GM23338 (cell line): ENCODE measurements at regions not wholly inside any gene's neighbourhood (a gene's known extent, or its start where the extent isn't known, plus 50 kb on each side); places are given as distances from the start of the nearest gene placed in this dataset.

ENCODE experiments used
- ATAC-seq: fragments of 200-7000 bp; cut with Tn5 transposase; 3 replicates; pipeline ENCODE4 v1.9.1; 2020
- DNase-seq: peaks from one replicate; pipeline ENCODE4 v3.0.0-alpha.2; 2015; ENCODE audit warnings: low spot score
- H2AFZ ChIP-seq: fragments of 200-600 bp; sonication (generic); 2 replicates; pipeline ENCODE4 v1.8.0; 2016; ENCODE audit warnings: antibody characterized with exemption, mild to moderate bottlenecking, moderate library complexity
- H3F3A ChIP-seq: fragments of 200-600 bp; sonication (generic); replicated peaks from 2 replicates; pipeline ENCODE4 v1.8.0; 2017; ENCODE audit warnings: antibody characterized with exemption, mixed run types, low read depth
- H3K27ac ChIP-seq: fragments of 200-600 bp; sonication (generic); 2 replicates; pipeline ENCODE4 v1.6.1; 2016; ENCODE audit warnings: low read depth
- H3K27me3 ChIP-seq: fragments of 200-600 bp; sonication (generic); 2 replicates; pipeline ENCODE4 v1.8.0; 2016; ENCODE audit warnings: mild to moderate bottlenecking, mixed run types, moderate library complexity; ENCODE audit not compliant: insufficient read depth
- H3K36me3 ChIP-seq: fragments of 200-600 bp; sonication (generic); 2 replicates; pipeline ENCODE4 v1.8.0; 2016; ENCODE audit warnings: mild to moderate bottlenecking; ENCODE audit not compliant: insufficient read depth
- H3K4me1 ChIP-seq: fragments of 200-600 bp; sonication (generic); 2 replicates; pipeline ENCODE4 v1.8.0; 2016; ENCODE audit warnings: mild to moderate bottlenecking, moderate library complexity; ENCODE audit not compliant: insufficient read depth
- H3K4me2 ChIP-seq: fragments of 200-600 bp; sonication (generic); 2 replicates; pipeline ENCODE4 v1.7.1; 2017; ENCODE audit warnings: mixed run types
- H3K4me3 ChIP-seq: fragments of 200-600 bp; sonication (generic); 2 replicates; pipeline ENCODE4 v1.6.1; 2016; ENCODE audit warnings: mixed run types
- H3K79me2 ChIP-seq: fragments of 200-600 bp; sonication (generic); replicated peaks from 2 replicates; pipeline ENCODE4 v1.8.0; 2017; ENCODE audit warnings: mild to moderate bottlenecking; ENCODE audit not compliant: insufficient read depth
- H3K9me2 ChIP-seq: fragments of 200-600 bp; sonication (generic); 2 replicates; pipeline ENCODE4 v1.8.0; 2017; ENCODE audit not compliant: insufficient read depth
- H4K20me1 ChIP-seq: fragments of 200-600 bp; sonication (generic); replicated peaks from 2 replicates; pipeline ENCODE4 v1.8.0; 2017; ENCODE audit warnings: mild to moderate bottlenecking; ENCODE audit not compliant: insufficient read depth
- H3K27ac Mint-ChIP-seq: 2 replicates; pipeline ENCODE4 v1.8.0; 2020; ENCODE audit warnings: inconsistent platforms, mild to moderate bottlenecking, moderate library complexity, mixed read lengths
- H3K27me3 Mint-ChIP-seq: 3 replicates; pipeline ENCODE4 v1.8.0; 2022; ENCODE audit warnings: low read depth, mild to moderate bottlenecking, moderate library complexity, mixed read lengths, inconsistent platforms; ENCODE audit not compliant: insufficient read depth, poor library complexity
- H3K36me3 Mint-ChIP-seq: 3 replicates; pipeline ENCODE4 v1.8.0; 2021; ENCODE audit warnings: low read depth, mild to moderate bottlenecking, inconsistent platforms, moderate library complexity, mixed read lengths
- H3K4me1 Mint-ChIP-seq: 3 replicates; pipeline ENCODE4 v1.8.0; 2020; ENCODE audit warnings: mild to moderate bottlenecking, inconsistent platforms, mixed read lengths
- H3K4me3 Mint-ChIP-seq: 3 replicates; pipeline ENCODE4 v1.8.0; 2021; ENCODE audit warnings: moderate library complexity, mild to moderate bottlenecking, inconsistent platforms, mixed read lengths
- H3K9me3 Mint-ChIP-seq: 3 replicates; pipeline ENCODE4 v1.8.0; 2020; ENCODE audit warnings: moderate library complexity, mild to moderate bottlenecking, inconsistent platforms, mixed read lengths
- STAT1 ChIP-seq: IDR thresholded peaks from one replicate; pipeline ENCODE4 v1.6.1; 2016; ENCODE audit warnings: antibody characterized with exemption; ENCODE audit not compliant: unreplicated experiment
- ZNF114 ChIP-seq: fragments of 250-450 bp; sonication (Bioruptor Pico); IDR thresholded peaks from 2 replicates; pipeline ENCODE4 v1.5.0; 2020; ENCODE audit warnings: mild to moderate bottlenecking, moderate library complexity
- TF ChIP-seq, protein P1 (sequence below): fragments of 250-450 bp; sonication (Bioruptor Pico); IDR thresholded peaks from 2 replicates; pipeline ENCODE4 v1.5.0; 2020; ENCODE audit warnings: mild to moderate bottlenecking, moderate library complexity

DNA sequence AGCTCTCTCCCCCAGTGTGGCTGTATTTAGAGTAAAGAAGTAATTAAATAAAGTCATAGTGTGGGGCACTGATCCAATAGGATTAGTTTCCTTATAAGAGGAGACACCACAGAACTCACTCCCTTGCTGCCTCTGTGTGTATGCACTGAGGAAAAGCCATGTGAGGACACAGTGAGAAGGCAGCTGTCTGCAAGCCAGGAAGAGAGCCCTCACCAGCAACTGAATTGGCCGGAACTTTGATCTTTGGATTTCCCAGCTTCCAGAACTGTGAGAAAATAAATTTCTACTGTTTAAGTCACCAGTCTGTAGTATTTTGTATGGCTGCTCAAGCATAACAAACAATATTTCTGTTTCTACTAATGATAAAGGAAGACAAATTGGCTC is 368.7 kb upstream of the PRICKLE1 start:
- Histone ChIP-seq H3K27ac (no peak overlapping the region), H3K4me2 (no peak overlapping the region), H4K20me1 (no peaks in the 10 kb centered on the region), H3K9me2 (peaks cover 5% of the 10 kb centered on the region; the same call in 1 of the 2 replicates), H3K36me3 (no peaks in the 10 kb centered on the region), H3F3A (no peaks in the 10 kb centered on the region), H3K4me3 (no peak overlapping the region), H2AFZ (no peak overlapping the region), H3K4me1 (no peaks in the 10 kb centered on the region; the same call in 1 of the 2 replicates), H3K27me3 (no peaks in the 10 kb centered on the region), H3K79me2 (no peaks in the 10 kb centered on the region)
- no peaks in the 10 kb centered on the region for H3K27me3 Mint-ChIP-seq
- ATAC-seq (no peak), DNase-seq (no peak)
- peaks cover 14% of the 10 kb centered on the region for H3K9me3 Mint-ChIP-seq
- no peak overlapping the region for H3K27ac Mint-ChIP-seq
- TF ChIP-seq, protein P1, sequence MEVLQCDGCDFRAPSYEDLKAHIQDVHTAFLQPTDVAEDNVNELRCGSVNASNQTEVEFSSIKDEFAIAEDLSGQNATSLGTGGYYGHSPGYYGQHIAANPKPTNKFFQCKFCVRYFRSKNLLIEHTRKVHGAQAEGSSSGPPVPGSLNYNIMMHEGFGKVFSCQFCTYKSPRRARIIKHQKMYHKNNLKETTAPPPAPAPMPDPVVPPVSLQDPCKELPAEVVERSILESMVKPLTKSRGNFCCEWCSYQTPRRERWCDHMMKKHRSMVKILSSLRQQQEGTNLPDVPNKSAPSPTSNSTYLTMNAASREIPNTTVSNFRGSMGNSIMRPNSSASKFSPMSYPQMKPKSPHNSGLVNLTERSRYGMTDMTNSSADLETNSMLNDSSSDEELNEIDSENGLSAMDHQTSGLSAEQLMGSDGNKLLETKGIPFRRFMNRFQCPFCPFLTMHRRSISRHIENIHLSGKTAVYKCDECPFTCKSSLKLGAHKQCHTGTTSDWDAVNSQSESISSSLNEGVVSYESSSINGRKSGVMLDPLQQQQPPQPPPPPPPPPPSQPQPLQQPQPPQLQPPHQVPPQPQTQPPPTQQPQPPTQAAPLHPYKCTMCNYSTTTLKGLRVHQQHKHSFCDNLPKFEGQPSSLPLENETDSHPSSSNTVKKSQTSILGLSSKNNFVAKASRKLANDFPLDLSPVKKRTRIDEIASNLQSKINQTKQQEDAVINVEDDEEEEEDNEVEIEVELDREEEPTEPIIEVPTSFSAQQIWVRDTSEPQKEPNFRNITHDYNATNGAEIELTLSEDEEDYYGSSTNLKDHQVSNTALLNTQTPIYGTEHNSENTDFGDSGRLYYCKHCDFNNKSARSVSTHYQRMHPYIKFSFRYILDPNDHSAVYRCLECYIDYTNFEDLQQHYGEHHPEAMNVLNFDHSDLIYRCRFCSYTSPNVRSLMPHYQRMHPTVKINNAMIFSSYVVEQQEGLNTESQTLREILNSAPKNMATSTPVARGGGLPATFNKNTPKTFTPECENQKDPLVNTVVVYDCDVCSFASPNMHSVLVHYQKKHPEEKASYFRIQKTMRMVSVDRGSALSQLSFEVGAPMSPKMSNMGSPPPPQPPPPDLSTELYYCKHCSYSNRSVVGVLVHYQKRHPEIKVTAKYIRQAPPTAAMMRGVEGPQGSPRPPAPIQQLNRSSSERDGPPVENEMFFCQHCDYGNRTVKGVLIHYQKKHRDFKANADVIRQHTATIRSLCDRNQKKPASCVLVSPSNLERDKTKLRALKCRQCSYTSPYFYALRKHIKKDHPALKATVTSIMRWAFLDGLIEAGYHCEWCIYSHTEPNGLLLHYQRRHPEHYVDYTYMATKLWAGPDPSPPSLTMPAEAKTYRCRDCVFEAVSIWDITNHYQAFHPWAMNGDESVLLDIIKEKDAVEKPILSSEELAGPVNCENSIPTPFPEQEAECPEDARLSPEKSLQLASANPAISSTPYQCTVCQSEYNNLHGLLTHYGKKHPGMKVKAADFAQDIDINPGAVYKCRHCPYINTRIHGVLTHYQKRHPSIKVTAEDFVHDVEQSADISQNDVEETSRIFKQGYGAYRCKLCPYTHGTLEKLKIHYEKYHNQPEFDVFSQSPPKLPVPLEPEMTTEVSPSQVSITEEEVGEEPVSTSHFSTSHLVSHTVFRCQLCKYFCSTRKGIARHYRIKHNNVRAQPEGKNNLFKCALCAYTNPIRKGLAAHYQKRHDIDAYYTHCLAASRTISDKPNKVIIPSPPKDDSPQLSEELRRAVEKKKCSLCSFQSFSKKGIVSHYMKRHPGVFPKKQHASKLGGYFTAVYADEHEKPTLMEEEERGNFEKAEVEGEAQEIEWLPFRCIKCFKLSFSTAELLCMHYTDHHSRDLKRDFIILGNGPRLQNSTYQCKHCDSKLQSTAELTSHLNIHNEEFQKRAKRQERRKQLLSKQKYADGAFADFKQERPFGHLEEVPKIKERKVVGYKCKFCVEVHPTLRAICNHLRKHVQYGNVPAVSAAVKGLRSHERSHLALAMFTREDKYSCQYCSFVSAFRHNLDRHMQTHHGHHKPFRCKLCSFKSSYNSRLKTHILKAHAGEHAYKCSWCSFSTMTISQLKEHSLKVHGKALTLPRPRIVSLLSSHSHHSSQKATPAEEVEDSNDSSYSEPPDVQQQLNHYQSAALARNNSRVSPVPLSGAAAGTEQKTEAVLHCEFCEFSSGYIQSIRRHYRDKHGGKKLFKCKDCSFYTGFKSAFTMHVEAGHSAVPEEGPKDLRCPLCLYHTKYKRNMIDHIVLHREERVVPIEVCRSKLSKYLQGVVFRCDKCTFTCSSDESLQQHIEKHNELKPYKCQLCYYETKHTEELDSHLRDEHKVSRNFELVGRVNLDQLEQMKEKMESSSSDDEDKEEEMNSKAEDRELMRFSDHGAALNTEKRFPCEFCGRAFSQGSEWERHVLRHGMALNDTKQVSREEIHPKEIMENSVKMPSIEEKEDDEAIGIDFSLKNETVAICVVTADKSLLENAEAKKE (CRISPR knock-in tag): no peak
- no peak overlapping the region for H3K4me3 Mint-ChIP-seq
- no peaks in the 10 kb centered on the region for H3K4me1 Mint-ChIP-seq
- peaks cover 6% of the 10 kb centered on the region; the same call in 2 of the 3 replicates for H3K36me3 Mint-ChIP-seq

GRCh38 chr12:42957561-42958290 is 368.2 kb upstream of the PRICKLE1 start:
- Histone ChIP-seq H4K20me1 (no peaks in the 10 kb centered on the region), H3K4me1 (no peaks in the 10 kb centered on the region; the same call in 1 of the 2 replicates), H2AFZ (no peak overlapping the region), H3K9me2 (peaks cover 5% of the 10 kb centered on the region; the same call in 1 of the 2 replicates), H3K4me2 (no peak overlapping the region), H3K27me3 (no peaks in the 10 kb centered on the region), H3K79me2 (no peaks in the 10 kb centered on the region), H3K36me3 (no peaks in the 10 kb centered on the region), H3F3A (no peaks in the 10 kb centered on the region), H3K4me3 (no peak overlapping the region), H3K27ac (no peak overlapping the region)
- H3K27ac Mint-ChIP-seq: no peak overlapping the region
- peaks cover 17% of the 10 kb centered on the region for H3K9me3 Mint-ChIP-seq
- H3K4me1 Mint-ChIP-seq: no peaks in the 10 kb centered on the region
- no peaks in the 10 kb centered on the region for H3K27me3 Mint-ChIP-seq
- no peak overlapping the region for H3K4me3 Mint-ChIP-seq
- DNase-seq (no peak), ATAC-seq (no peak)
- no peak for TF ChIP-seq STAT1
- no peak for TF ChIP-seq ZNF114 (CRISPR knock-in tag)
- peaks cover 6% of the 10 kb centered on the region for H3K36me3 Mint-ChIP-seq
